HG02678 (cell line): ENCODE measurements at regions not wholly inside any gene's neighbourhood (a gene's known extent, or its start where the extent isn't known, plus 50 kb on each side); places are given as distances from the start of the nearest gene placed in this dataset.

Experiments used
- ATAC-seq: cut with Tn5 transposase; IDR thresholded peaks from one replicate; pipeline ENCODE4 v1.9.1; 2021; ENCODE audit warnings: mild to moderate bottlenecking, moderate library complexity; ENCODE audit not compliant: unreplicated experiment

DNA sequence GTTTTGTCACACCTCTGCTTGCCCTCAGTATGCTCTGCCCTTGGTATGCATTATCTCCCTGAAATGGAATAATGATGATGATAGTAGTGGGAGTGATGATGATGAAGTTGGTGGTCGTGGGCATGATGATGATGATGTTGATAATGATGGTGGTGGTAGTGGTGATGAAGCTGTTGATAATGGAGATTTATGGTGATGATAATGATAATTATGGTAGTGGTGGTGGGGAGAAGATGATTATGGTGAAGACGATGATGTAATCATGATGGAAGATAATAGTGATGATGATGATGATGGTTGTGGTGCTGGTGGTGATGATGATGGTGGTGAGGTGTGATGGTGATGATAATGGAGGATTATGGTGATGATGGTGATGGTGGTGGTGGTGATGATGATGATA lies 390.1 kb upstream of the EEF2KMT start:
- no peak for ATAC-seq

DNA sequence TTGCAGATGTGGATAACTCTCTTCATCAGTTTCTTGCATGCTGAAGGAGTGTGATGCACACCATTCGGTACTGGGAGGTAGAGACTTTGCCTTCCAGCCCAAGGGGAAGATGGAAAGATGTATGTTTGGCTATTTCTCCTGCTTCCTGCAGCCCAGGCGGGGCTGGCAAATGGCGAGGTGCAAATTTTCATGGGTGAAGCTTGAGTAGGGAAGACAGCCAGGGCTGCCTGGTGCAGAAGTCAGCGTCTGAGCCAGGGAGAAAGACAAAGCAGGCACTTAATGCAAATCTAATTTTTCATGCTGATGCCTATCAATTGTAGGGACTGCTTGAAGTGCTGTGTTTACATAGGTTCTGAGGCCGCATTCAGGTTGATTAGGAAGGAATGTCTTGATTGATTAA lies 384.7 kb upstream of the EEF2KMT start:
- no peak for ATAC-seq

DNA sequence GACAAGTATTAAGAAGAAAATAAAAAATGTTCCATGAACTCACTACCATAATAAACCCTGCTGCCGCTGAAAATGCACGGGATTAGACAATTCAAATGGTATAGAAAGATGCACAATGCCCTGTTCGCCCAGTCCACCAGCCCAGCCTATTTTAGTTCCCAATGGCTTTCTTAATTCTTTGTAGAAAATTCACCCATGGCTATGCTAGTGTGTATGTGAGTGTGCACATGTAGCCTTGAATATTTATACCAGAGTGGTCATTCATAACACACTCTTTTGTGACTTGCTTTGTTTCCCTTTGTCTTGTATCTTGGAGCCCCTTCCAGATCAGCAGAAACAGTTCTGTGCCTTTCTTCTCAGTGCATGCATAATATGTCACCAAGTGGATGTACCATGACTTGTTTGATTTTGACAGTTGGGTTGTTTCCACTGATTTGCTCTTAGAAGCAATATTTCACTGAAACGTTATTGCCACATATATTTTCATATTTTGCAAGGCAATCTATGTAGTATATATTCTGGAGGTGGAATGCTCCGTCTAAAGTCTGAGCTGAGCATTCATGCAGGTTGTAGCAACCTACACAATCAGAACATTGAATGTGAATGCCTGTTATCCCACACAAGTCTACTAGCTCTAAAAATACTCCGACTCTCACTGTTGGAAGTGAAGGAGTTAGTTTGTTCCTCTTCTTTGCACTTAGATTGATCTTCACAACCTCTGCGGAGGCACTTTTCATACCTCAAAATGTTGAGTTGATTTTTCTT lies 383.0 kb upstream of the EEF2KMT start:
- ATAC-seq = no peak

DNA sequence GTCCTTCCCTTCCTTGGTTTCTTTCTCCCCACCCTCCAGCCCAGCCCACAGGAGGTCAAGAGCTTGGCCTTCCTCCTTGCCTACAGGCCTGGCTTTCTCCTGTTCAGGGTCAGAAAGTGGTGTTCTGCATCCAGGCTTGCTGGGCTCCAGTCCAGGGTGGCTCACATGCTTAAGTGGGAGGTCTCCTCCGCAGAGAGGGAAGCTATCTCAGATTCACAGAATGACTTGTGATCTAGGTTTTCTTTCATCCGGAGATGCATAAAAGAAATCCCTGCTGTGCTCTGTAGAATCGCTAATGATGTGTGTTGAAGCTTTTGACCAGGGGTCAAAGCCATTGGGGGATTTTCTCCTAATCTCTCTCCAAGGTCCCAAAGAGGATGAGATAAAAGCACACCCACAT lies 382.3 kb upstream of the EEF2KMT start:
- ATAC-seq = no peak

DNA sequence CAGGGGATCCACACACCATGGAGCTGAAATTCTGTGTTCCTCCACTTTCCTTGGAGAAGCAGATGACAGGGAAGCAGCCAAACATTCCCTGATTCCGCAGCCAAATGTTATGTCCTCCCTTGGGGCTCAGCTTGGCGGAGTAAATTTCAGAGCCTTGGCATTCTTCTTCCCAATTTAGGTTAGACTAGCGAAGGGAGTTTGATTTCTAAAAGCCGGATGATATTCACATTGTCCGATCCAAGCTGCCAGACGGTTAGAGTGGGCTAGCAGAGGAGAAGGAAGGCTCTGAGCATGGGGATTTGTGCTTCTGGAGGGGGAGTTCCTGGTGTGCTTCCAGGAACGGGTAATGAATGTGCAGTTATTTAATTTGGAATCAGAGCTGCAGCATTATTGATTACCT lies 380.4 kb upstream of the EEF2KMT start:
- no peak for ATAC-seq

DNA sequence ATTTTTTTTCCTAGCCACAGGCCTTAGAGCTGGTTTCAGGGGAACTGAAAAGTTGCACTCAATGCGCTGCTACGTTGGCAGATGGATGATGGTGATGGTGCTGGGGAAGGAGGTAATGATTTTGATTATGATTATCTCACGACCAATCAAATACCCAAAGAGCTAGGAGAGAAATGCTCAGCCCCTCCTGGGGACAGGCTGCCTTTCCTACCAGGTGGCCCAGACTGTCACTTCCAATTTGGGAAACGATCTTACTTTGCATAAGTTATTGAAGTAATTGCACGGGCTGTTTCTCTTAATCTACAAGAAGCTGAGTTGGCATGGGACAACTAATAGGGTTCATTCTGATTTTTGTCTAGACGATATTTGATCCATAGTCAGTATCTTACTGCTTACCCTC lies 379.7 kb upstream of the EEF2KMT start:
- no peak for ATAC-seq

DNA sequence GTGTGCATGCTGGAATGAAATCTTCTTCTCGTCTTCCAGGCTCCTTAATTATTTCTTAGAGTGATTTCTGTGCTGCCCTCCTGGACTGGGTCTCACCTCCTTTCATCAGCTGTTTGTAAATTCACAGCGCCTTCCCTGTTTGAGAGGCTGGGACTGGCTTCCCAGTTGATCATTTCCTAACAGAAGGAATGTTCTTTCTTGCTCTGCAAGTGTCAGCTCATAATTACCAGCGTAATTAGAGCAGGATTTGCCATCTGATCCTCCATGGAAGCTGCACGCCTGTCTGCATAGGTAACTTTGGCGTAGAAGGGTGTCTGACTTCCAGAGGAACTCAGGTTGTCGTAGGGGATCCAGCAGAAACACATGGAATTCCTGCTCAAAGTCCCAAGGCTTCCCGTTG lies 375.0 kb upstream of the EEF2KMT start:
- no peak for ATAC-seq

DNA sequence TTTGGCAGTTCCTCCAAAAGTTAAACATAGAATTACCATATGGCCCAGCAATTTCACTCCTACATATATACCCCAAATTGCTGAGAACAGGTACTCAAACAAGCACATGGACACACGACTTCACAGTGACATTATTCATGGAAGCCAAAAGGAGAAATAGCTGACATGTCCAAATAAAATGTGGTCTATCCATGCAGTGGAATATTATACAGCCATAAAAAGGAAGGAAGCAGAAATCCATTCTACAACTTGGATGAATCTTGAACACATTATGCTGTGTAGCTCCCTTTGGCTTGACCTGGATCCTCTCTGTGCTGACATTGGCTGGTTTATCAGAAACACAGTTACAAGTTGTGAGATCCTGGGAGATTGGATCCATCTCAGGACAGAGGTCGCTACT lies 370.9 kb upstream of the EEF2KMT start:
- no peak for ATAC-seq

DNA sequence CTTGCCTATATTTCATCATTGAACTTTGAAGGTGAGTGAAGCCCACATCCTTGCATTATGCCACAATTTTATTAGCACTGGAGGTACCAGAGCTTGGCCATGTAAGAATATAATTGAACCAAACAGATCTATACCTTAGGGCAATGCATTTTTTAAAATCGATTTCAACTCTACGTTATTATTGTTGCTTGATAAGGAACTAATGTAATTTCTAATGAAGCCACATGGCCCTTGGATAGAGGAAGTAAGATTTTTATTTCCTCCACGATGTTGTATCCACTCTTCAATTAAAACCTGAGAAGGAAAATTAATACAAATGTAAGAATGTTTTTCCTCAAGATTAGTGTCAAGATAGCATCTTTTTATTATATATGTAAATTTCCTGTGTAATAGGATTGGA lies 370.0 kb upstream of the EEF2KMT start:
- no peak for ATAC-seq

DNA sequence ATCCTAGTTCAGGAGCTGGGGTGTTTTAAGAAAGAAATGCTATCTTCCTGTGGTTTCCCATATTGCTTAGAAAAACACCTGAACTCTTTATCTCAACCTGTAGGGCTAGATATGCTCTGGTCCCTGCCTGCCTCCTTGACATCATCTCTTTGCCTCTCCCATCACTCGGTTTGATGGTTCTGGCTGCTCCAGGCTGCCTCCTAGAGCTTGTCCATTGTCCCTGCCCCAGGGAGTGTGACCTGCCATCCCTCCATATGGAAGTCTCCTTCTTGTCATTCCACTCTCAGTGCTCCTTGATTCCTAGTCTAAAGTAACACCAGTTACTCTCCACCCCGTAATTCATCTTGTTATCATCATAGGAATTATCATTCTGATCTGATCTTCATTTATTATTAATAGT lies 369.0 kb upstream of the EEF2KMT start:
- no peak for ATAC-seq

DNA sequence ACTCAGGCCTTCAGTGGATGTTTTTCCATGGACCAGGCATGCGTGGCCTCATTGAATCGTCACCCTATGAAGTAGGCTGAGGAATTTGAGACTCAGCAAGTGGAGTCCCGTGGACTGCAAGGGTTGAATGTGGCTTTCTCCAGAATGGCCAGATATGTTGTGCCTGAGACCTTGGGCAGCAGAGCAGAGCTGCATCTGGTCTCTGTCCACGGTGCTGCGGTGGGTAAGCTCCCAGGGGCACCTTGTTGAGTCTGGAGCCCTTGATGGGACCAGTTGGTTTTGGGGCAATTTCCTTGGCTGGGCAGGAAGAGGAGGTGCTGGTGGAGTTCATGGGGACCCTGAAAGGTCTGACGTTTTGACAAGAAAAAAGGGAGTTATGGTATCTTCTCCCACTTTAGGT lies 368.1 kb upstream of the EEF2KMT start:
- no peak for ATAC-seq

DNA sequence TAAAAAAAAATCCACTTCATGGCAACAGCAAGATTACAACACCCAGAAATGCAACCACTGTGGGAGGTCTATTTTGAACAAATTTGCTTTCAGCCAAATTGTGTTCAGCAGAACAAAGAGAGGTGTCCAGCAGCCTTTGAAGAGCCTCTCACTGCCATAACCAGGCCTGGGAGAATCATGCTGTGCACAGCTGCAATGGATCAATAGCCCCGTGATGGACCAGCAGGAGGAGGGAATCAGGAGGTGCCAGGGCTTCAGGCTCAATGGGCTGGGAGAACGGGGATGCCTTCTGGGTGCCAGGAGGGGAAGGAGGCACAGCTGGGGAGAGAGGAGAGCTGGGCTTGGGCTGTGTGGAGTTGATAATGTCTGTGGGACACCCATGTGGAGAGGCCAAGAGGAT lies 366.2 kb upstream of the EEF2KMT start:
- ATAC-seq = no peak

DNA sequence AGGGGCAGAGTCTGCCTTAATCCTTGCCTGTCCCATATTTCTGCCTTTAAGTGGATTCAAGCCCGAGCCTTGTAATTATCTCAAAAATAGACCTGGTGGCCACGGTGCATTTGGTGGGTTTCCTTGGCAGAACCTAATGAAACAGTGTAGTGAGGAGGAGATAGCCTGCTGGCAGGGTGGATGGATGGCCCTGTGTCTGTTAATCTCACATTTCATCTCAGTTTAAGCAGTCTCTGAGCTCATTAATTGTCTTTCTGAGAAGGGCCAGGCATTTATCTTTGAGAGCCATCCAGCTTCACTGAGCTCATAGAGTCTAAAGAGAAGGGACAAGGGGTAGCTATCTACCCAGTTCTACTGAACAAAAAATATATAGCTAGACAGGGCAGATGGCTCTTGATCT lies 364.0 kb upstream of the EEF2KMT start:
- no peak for ATAC-seq

DNA sequence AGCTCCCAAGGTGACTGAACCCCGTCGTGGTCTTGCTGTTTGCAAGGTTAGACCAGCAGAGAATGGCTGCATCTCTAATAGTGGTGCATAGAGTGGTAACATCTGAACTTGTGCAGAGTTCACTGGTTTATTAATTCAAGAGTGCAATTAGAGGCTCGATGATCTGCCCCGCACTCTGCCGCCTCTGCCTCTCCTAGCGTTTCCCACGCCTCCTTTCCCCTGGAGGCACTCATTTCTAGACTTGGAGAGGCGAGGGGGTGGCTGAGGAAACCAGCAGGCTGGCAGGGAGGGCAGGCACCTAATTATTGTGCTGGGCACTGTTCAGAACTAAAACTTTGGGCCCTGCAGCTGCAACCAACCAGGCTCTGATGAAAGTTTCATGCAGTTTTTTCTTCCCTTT lies 363.5 kb upstream of the EEF2KMT start:
- no peak for ATAC-seq

DNA sequence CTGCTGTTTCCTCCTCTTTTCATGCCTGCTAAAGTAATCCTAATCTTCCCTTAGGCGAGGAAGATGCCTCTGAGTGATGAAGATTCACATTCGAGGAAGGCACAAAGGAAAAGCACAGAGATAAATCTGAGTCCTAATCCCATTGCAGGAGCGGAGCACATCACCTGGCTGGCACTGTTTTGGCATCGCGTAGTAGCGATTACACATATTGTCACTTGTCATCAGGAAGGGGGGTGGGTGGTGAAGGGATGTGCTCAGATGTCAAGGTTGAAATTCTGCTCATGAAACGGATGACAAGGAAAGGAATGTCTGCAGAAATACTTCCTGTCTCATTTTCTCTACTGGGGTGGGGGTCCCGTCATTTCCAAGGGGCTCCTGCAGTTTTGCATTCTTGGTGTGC lies 363.1 kb upstream of the EEF2KMT start:
- ATAC-seq = no peak

DNA sequence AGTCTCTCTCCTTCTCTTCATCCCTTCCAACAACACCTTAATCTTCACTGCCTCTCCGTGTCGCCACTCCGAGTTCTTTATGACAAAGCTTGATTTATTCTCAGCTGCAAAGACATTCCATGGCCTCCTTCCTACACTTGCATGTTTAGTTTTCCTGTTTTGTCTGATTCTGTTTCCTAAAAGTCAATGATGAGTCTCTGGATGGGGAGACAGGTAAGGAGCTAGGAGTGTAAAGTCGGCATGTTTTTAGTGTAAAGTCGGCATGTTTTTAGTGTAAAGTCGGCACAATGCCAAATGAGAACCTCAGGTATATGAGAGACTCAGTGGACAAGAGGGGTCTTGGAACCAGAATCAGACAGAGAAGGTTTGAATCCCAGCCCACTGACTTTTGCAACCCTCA lies 362.3 kb upstream of the EEF2KMT start:
- ATAC-seq = no peak

DNA sequence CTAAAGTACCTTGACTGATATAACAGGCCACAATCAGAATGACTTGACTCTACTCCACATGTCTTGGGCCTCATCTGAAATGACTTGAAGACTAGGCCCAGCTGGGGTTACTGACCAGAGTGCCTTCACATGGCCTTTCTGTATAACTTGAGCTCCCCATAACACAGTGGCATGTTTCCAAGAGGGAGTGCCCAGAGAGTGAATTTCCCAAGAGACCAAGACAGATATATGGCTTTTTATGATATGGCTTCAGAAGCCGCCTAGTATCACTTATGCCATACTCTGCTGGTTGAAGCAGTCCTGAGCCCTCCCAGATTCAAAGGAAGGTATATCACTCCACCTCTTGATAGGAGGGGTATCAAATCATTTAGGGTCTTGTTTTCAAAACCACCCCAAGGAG lies 357.5 kb upstream of the EEF2KMT start:
- ATAC-seq = no peak

DNA sequence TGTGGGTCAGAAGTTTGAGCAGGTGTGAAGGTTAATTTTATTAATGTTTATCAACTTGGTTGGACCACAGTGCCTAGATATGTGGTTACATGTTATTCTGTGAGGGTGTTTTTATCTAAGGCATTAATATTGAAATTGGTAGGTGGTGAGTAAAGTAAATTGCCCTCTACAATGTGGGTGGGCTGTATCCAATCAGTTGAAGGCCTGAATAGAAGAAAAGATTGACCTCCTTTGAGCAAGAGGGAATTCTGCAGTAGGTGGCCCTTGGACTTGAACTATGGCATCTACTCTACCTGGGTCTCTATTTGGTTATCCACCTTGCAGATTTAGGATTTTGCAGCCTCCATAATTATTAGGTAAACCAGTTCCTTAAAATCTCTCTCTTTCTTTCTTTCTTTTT lies 356.8 kb upstream of the EEF2KMT start:
- ATAC-seq = no peak

DNA sequence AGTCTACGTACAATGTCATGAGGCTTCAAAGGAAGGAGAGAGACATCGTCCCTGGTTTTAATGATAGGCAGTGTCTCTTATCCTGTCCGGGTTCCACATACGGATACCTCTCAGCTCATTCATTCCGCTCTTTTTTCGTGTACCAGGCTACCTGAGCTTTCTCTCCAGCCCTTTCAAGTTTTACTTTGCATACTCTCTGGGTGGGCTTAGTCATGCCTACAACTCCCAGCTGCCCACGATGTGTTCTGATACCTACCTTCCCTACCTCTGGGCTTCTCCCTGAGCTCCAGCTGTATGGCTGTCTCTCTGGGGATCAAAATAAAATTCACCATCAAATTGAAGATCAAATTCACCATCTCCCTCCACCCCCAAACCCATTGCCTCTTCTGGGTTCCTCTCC lies 354.0 kb upstream of the EEF2KMT start:
- ATAC-seq = no peak

DNA sequence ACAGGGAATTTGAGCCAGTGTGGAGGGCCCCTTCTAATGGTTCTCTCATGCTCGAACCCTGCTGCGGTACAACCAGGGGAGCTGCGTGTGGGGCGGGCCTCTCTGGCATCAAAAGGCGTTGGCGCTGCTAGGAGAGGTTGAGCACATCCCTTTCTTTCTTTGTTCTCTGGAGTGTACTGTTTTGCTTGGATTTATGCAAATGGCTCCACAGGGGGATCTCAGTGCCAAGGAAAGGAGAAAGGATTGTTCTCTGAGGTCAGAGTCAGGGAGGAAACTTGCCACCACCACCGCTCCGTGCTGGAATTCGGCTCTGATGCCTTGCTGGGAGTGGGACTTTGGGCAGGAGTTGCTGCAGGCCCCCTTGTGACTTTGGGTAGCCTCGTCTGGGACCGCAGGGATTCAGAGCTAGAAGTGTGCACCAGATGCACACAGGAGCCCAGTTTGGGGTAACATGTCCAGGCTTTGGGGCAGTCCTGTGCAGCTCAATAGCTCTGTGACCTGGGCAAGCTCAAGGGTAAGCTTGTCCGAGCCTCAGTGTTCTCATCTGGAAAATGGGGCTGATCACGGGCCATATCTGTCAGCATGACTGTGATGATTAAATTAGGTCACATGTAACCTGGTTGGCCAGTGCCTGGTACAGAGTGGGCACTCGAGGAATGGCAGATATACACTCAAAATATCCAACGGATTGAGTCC lies 353.0 kb upstream of the EEF2KMT start:
- ATAC-seq = no peak

DNA sequence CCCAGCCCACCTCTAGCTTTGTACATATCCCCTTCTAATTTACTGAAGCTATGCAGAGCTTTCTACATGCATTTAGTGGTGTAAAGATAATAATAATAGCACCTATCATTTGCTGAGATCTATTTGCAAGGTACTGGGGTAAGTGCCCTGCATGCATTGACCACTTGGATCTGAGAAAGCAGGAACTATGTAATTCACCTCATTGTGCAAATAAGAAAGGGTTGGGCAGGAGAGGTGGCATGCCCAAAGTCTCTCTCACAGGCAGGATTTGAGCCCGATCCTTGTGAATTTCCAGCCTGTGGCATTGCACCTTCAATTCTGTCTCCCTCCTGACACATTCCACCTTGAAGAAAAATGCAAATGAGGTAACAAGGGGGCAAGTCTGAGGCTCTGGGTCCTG lies 352.3 kb upstream of the EEF2KMT start:
- no peak for ATAC-seq

DNA sequence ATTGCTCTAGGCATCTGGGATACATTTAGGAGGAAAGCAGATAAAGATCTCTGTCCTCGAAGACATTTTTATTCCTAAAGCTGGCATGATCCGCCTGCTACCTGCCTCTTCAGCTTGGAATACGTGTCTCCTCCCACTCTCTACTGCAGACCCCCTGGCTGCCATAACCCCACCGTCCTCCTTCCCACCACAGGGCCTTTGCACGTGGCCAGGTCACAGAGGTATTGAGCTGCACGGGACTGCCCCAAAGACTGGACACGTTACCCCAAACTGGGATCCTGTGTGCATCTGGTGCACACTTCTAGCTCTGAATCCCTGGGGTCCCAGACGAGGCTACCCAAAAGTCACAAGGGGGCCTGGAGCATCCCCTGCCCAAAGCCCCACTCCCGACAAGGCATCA lies 351.2 kb upstream of the EEF2KMT start:
- no peak for ATAC-seq

DNA sequence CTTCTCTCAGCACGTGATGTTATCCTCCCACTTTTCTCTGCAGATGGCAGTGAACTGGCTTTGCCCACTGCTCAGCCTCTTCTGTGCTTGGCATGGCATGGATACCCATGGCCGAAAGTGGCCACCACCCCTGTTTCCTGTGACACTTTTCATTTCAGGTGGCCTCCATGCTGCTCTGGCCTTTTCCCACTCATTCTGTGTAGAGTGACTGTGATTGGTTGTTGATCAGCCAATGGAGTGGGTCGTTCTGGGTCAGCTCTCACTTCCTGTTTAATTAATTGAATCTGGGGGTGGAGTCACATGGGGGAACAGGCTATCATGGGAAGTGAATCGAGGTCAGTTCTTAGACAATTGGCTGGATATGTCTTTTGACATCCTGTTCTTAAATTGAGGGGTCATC lies 350.1 kb upstream of the EEF2KMT start:
- no peak for ATAC-seq
